ENCODE measurements at regions not wholly inside any gene's neighbourhood (a gene's known extent, or its start where the extent isn't known, plus 50 kb on each side); places are given as distances from the start of the nearest gene placed in this dataset.

GRCh38 chr2:230640540-230641011, 72.1 kb upstream of the CAB39 start:
- TF ChIP-seq GATA2 (IDR thresholded peaks at IDR 0.05; ENCODE audit: low read depth, low read length) (no peak), GATA3 (IDR thresholded peaks at IDR 0.05; ENCODE audit: low read depth, low read length) (no peak)

- TF ChIP-seq GATA2 (IDR thresholded peaks at IDR 0.05; ENCODE audit: low read depth, low read length) (no peak), GATA3 (IDR thresholded peaks at IDR 0.05; ENCODE audit: low read depth, low read length) (no peak)
Measured at GRCh38 chr2:230642966-230643365, 69.7 kb upstream of the CAB39 start.

GRCh38 chr2:230643576-230644291, 68.9 kb upstream of the CAB39 start:
- no peak for TF ChIP-seq GATA2 (IDR thresholded peaks at IDR 0.05; ENCODE audit: low read depth, low read length)
- no peak for TF ChIP-seq GATA3 (IDR thresholded peaks at IDR 0.05; ENCODE audit: low read depth, low read length)

- TF ChIP-seq GATA2 (IDR thresholded peaks at IDR 0.05; ENCODE audit: low read depth, low read length) (no peak), GATA3 (IDR thresholded peaks at IDR 0.05; ENCODE audit: low read depth, low read length) (no peak)
Measured at GRCh38 chr2:230644356-230644935, 68.2 kb upstream of the CAB39 start.

GRCh38 chr2:230648356-230648755, 64.3 kb upstream of the CAB39 start:
- TF ChIP-seq GATA3 (IDR thresholded peaks at IDR 0.05; ENCODE audit: low read depth, low read length) (no peak), GATA2 (IDR thresholded peaks at IDR 0.05; ENCODE audit: low read depth, low read length) (no peak)

- peak; percentile 61; the same call in 1 of the 2 replicates for TF ChIP-seq GATA3 (IDR thresholded peaks at IDR 0.05; ENCODE audit: low read depth, low read length)
- peak; percentile 77 for TF ChIP-seq GATA2 (IDR thresholded peaks at IDR 0.05; ENCODE audit: low read depth, low read length)
Measured at GRCh38 chr2:230650585-230651137, 62.0 kb upstream of the CAB39 start.

GRCh38 chr2:230654057-230654456, 58.6 kb upstream of the CAB39 start:
- no peak for TF ChIP-seq GATA2 (IDR thresholded peaks at IDR 0.05; ENCODE audit: low read depth, low read length)
- TF ChIP-seq GATA3 (IDR thresholded peaks at IDR 0.05; ENCODE audit: low read depth, low read length), result no peak

- TF ChIP-seq GATA2 (IDR thresholded peaks at IDR 0.05; ENCODE audit: low read depth, low read length) (no peak), GATA3 (IDR thresholded peaks at IDR 0.05; ENCODE audit: low read depth, low read length) (no peak)
Measured at GRCh38 chr2:230657462-230657861, 55.2 kb upstream of the CAB39 start.

GRCh38 chr2:230657906-230658305, 54.7 kb upstream of the CAB39 start:
- TF ChIP-seq GATA3 (IDR thresholded peaks at IDR 0.05; ENCODE audit: low read depth, low read length) (no peak), GATA2 (IDR thresholded peaks at IDR 0.05; ENCODE audit: low read depth, low read length) (no peak)

GRCh38 chr2:230658577-230658876, 54.1 kb upstream of the CAB39 start:
- no peak for TF ChIP-seq GATA3 (IDR thresholded peaks at IDR 0.05; ENCODE audit: low read depth, low read length)
- TF ChIP-seq GATA2 (IDR thresholded peaks at IDR 0.05; ENCODE audit: low read depth, low read length), result no peak

- TF ChIP-seq GATA2 (IDR thresholded peaks at IDR 0.05; ENCODE audit: low read depth, low read length) (no peak), GATA3 (IDR thresholded peaks at IDR 0.05; ENCODE audit: low read depth, low read length) (no peak)
Measured at GRCh38 chr2:230658877-230659652, 53.6 kb upstream of the CAB39 start.

GRCh38 chr2:230660294-230661060, 52.2 kb upstream of the CAB39 start:
- TF ChIP-seq GATA3 (IDR thresholded peaks at IDR 0.05; ENCODE audit: low read depth, low read length) (no peak), GATA2 (IDR thresholded peaks at IDR 0.05; ENCODE audit: low read depth, low read length) (no peak)

GRCh38 chr2:230661072-230661957, 51.3 kb upstream of the CAB39 start:
- TF ChIP-seq GATA2 (IDR thresholded peaks at IDR 0.05; ENCODE audit: low read depth, low read length) (no peak), GATA3 (IDR thresholded peaks at IDR 0.05; ENCODE audit: low read depth, low read length) (no peak)

All from SH-SY5Y (cell line).